Activated CD8-positive, alpha-beta T cell treated with anti-CD3 and anti-CD28 coated beads for 36 hours (primary cell): ENCODE measurements at regions not wholly inside any gene's neighbourhood (a gene's known extent, or its start where the extent isn't known, plus 50 kb on each side); places are given as distances from the start of the nearest gene placed in this dataset.

ENCODE experiments used
- ATAC-seq: fragments of 200-7000 bp; cut with Tn5 transposase; one replicate; pipeline ENCODE4 v1.10.0; 2021; ENCODE audit warnings: mild to moderate bottlenecking, moderate library complexity
- CTCF ChIA-PET: fragments of 350-600 bp; sonication (Branson Sonifier 250); formaldehyde crosslinking; loops from one replicate; lab custom pipeline; 2021; ENCODE audit warnings: antibody characterized with exemption; lab: Charles Lee
- POLR2A ChIA-PET: fragments of 350-600 bp; sonication (Branson Sonifier 250); formaldehyde crosslinking; loops from one replicate; lab custom pipeline; 2021; ENCODE audit warnings: antibody characterized with exemption; lab: Charles Lee
- DNase-seq: peaks from one replicate; pipeline ENCODE4 v3.0.0-alpha.2; 2020
- H3K27ac Mint-ChIP-seq: one replicate; pipeline ENCODE4 v1.8.0; 2021; ENCODE audit warnings: mild to moderate bottlenecking, mixed read lengths
- H3K27me3 Mint-ChIP-seq: one replicate; pipeline ENCODE4 v1.8.0; 2021; ENCODE audit warnings: mixed read lengths
- H3K36me3 Mint-ChIP-seq: one replicate; pipeline ENCODE4 v1.8.0; 2021; ENCODE audit warnings: low read depth, mixed read lengths
- H3K4me1 Mint-ChIP-seq: one replicate; pipeline ENCODE4 v1.8.0; 2021; ENCODE audit warnings: low read depth, mixed read lengths
- H3K4me3 Mint-ChIP-seq: one replicate; pipeline ENCODE4 v1.8.0; 2021; ENCODE audit warnings: mild to moderate bottlenecking, moderate library complexity, mixed read lengths
- H3K9me3 Mint-ChIP-seq: one replicate; pipeline ENCODE4 v1.8.0; 2021; ENCODE audit warnings: mixed read lengths
- CTCF ChIP-seq: fragments of 200-600 bp; IDR thresholded peaks from one replicate; pipeline ENCODE4 v1.8.0; 2022; ENCODE audit warnings: antibody characterized with exemption, mild to moderate bottlenecking
- intact Hi-C: fragments of 100-400 bp; cut with micrococcal nuclease; formaldehyde crosslinking; loops from one replicate; pipeline ENCODE4 v1.10.0; 2022

- intact Hi-C loops: no loop called here
- POLR2A ChIA-PET: no interaction called here
These were observed 108.7 kb upstream of the IL12B start for GRCh38 chr5:159439002-159439401.

GRCh38 chr5:159440235-159440634, 109.9 kb upstream of the IL12B start:
- Mint-ChIP-seq H3K4me3 (no peak overlapping the region), H3K27ac (no peak overlapping the region), H3K36me3 (no peaks in the 10 kb centered on the region), H3K4me1 (no peaks in the 10 kb centered on the region), H3K9me3 (no peaks in the 10 kb centered on the region), H3K27me3 (peaks cover 5% of the 10 kb centered on the region)
- ATAC-seq (no peak), DNase-seq (no peak)
- TF ChIP-seq CTCF: no peak
- ChIA-PET CTCF (no interaction called here), POLR2A (no interaction called here)
- intact Hi-C loops: loop anchor here (10.0 kb wide), 1 partner anchor 475 kb away; the partner anchor contains the start of gene ADRA1B

More at GRCh38 chr5:159439002-159439401, 108.7 kb upstream of the IL12B start:
- Mint-ChIP-seq H3K4me1 (no peaks in the 10 kb centered on the region), H3K9me3 (no peaks in the 10 kb centered on the region), H3K27me3 (no peaks in the 10 kb centered on the region), H3K36me3 (no peaks in the 10 kb centered on the region), H3K27ac (no peak overlapping the region), H3K4me3 (no peak overlapping the region)
- CTCF ChIA-PET: no interaction called here
- no peak for DNase-seq
- no peak for TF ChIP-seq CTCF
- ATAC-seq: no peak

- no peak overlapping the region for H3K27ac Mint-ChIP-seq
- H3K4me3 Mint-ChIP-seq: no peak overlapping the region
- H3K36me3 Mint-ChIP-seq: no peaks in the 10 kb centered on the region
- H3K27me3 Mint-ChIP-seq: peaks cover 6% of the 10 kb centered on the region
- ChIA-PET CTCF (interaction anchor here (0.8 kb wide), 1 partner anchor 333 kb away, joined by 3 read pairs; no protein-coding TSS in a partner anchor), POLR2A (no interaction called here)
- no peaks in the 10 kb centered on the region for H3K9me3 Mint-ChIP-seq
- intact Hi-C loops: loop anchor here (10.0 kb wide), 1 partner anchor 474 kb away; the partner anchor contains the start of gene ADRA1B
- TF ChIP-seq CTCF: no peak
- H3K4me1 Mint-ChIP-seq: no peaks in the 10 kb centered on the region
- DNase-seq: no peak
- ATAC-seq: no peak
These were observed 110.7 kb upstream of the IL12B start for GRCh38 chr5:159440968-159441367.

- POLR2A ChIA-PET: no interaction called here
- no peak for TF ChIP-seq CTCF
- peaks cover 6% of the 10 kb centered on the region for H3K27me3 Mint-ChIP-seq
- no peaks in the 10 kb centered on the region for H3K4me1 Mint-ChIP-seq
- intact Hi-C loops: loop anchor here (10.0 kb wide), 1 partner anchor 473 kb away; the partner anchor contains the start of gene ADRA1B
- H3K27ac Mint-ChIP-seq: no peak overlapping the region
- CTCF ChIA-PET: interaction anchor here (0.6 to 2.0 kb wide), 5 partner anchors 11 to 545 kb away, joined by 3 to 7 read pairs (median 6); no protein-coding TSS in a partner anchor
- no peaks in the 10 kb centered on the region for H3K9me3 Mint-ChIP-seq
- ATAC-seq: no peak
- H3K36me3 Mint-ChIP-seq: no peaks in the 10 kb centered on the region
- DNase-seq: no peak
- no peak overlapping the region for H3K4me3 Mint-ChIP-seq
These were observed 111.2 kb upstream of the IL12B start for GRCh38 chr5:159441441-159441840.

- Mint-ChIP-seq H3K4me1 (no peaks in the 10 kb centered on the region), H3K27me3 (peaks cover 7% of the 10 kb centered on the region), H3K36me3 (no peaks in the 10 kb centered on the region), H3K27ac (no peak overlapping the region), H3K9me3 (no peaks in the 10 kb centered on the region), H3K4me3 (no peak overlapping the region)
- DNase-seq (no peak), ATAC-seq (no peak)
- CTCF ChIA-PET: interaction anchor here (1.1 to 2.2 kb wide), 6 partner anchors 10 to 544 kb away, joined by 3 to 7 read pairs (median 6); no protein-coding TSS in a partner anchor
- intact Hi-C loops: loop anchor here (2.0 to 10.0 kb wide), 2 partner anchors 472 to 544 kb away; partner anchors contain the start of gene ADRA1B
- POLR2A ChIA-PET: no interaction called here
- TF ChIP-seq CTCF: no peak
These were observed 112.0 kb upstream of the IL12B start for GRCh38 chr5:159442206-159442850.
